Hematopoietic multipotent progenitor cell treated with erythropoietin and hydrocortisone succinate and interleukin-3 and kit ligand, for 4 days (in vitro differentiated cells): ENCODE measurements at regions not wholly inside any gene's neighbourhood (a gene's known extent, or its start where the extent isn't known, plus 50 kb on each side); places are given as distances from the start of the nearest gene placed in this dataset.

Experiments
- DNase-seq: peaks from one replicate; pipeline ENCODE4 v3.0.0-alpha.2; 2015

DNA sequence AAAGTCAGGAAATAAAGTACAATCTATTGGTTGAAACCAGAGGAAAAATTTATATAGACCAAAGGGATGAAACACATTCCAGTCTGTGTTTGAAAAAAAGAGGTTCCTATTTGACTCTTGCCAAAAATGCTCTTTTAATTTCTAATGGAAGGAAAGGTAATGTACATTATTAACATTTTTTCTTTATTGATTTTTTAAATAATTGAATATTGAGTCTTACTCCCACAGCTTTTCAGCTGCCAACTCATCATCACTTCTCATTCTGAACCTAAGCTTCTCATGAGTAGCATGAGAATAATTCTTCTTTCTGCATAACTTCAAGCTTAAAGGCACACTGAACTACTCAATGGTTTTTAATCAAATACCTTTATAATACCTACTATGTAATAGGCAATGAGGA, 49.8 kb upstream of the FHIP2A start:
- no peak for DNase-seq
